ENCODE measurements at regions not wholly inside any gene's neighbourhood (a gene's known extent, or its start where the extent isn't known, plus 50 kb on each side); places are given as distances from the start of the nearest gene placed in this dataset.

GRCh38 chr13:33910255-33910654, 92.3 kb downstream of the RFC3 start:
- no peak for TF ChIP-seq ZBTB11 (tag by site-specific recombination; conservative IDR thresholded peaks at IDR 0.05; ENCODE audit: low read depth)
- no peak for TF ChIP-seq ELK4 (IDR thresholded peaks at IDR 0.05; ENCODE audit: borderline replicate concordance, low read depth, low read length)
- no peak for TF ChIP-seq ZNF658 (tag by site-specific recombination; IDR thresholded peaks at IDR 0.05)
- no peak for TF ChIP-seq PRDM10 (tag by site-specific recombination; IDR thresholded peaks at IDR 0.05)
- TF ChIP-seq CTCF (tag by site-specific recombination; IDR thresholded peaks at IDR 0.05) = no peak
- no peak for TF ChIP-seq REST (tag by site-specific recombination; IDR thresholded peaks at IDR 0.05)
- no peak for TF ChIP-seq HOXC10 (CRISPR knock-in tag; IDR thresholded peaks at IDR 0.05)
